NCI-H226 (cell line): ENCODE measurements at regions not wholly inside any gene's neighbourhood (a gene's known extent, or its start where the extent isn't known, plus 50 kb on each side); places are given as distances from the start of the nearest gene placed in this dataset.
"Not testable (repeated sequence)": the region's sequence is repeated elsewhere in the genome, so short reads cannot be mapped to it uniquely, and the experiment has no call there.

Experiments
- DNase-seq: peaks from one replicate; pipeline ENCODE4 v3.0.0-alpha.2; 2015

- no peak for DNase-seq
These were observed 115.2 kb upstream of the PITRM1 start for GRCh38 chr10:3287572-3288445.

- DNase-seq: no peak
These were observed 110.1 kb upstream of the PITRM1 start for GRCh38 chr10:3282674-3283017.

GRCh38 chr10:3281941-3282673 is 109.5 kb upstream of the PITRM1 start:
- DNase-seq: no peak

GRCh38 chr10:3278771-3279170 is 106.2 kb upstream of the PITRM1 start:
- no peak for DNase-seq

GRCh38 chr10:3277566-3277965 is 105.0 kb upstream of the PITRM1 start:
- no peak for DNase-seq

- no peak for DNase-seq
These were observed 101.8 kb upstream of the PITRM1 start for GRCh38 chr10:3274414-3274813.

GRCh38 chr10:3273966-3274365 is 101.4 kb upstream of the PITRM1 start:
- no peak for DNase-seq

GRCh38 chr10:3272300-3272699 is 99.7 kb upstream of the PITRM1 start:
- DNase-seq: no peak

GRCh38 chr10:3271354-3272115 is 99.0 kb upstream of the PITRM1 start:
- DNase-seq: no peak

- DNase-seq: no peak
These were observed 98.2 kb upstream of the PITRM1 start for GRCh38 chr10:3270577-3271316.

GRCh38 chr10:3268025-3268424 is 95.4 kb upstream of the PITRM1 start:
- DNase-seq: no peak

- DNase-seq: no peak
These were observed 92.5 kb upstream of the PITRM1 start for GRCh38 chr10:3265088-3265487.

GRCh38 chr10:3264161-3264761 is 91.7 kb upstream of the PITRM1 start:
- DNase-seq: no peak

GRCh38 chr10:3263747-3264146 is 91.2 kb upstream of the PITRM1 start:
- DNase-seq: no peak

GRCh38 chr10:3263082-3263481 is 90.5 kb upstream of the PITRM1 start:
- DNase-seq: no peak

- DNase-seq: no peak
These were observed 89.3 kb upstream of the PITRM1 start for GRCh38 chr10:3261921-3262320.

GRCh38 chr10:3260066-3260834 is 87.7 kb upstream of the PITRM1 start:
- no peak for DNase-seq

GRCh38 chr10:3259499-3259898 is 86.9 kb upstream of the PITRM1 start:
- DNase-seq: no peak

GRCh38 chr10:3258394-3258793 is 85.8 kb upstream of the PITRM1 start:
- DNase-seq: no peak

- no peak for DNase-seq
These were observed 83.0 kb upstream of the PITRM1 start for GRCh38 chr10:3255616-3256015.

- no peak for DNase-seq
These were observed 82.5 kb upstream of the PITRM1 start for GRCh38 chr10:3255075-3255474.

- DNase-seq: not testable (repeated sequence)
These were observed 81.4 kb upstream of the PITRM1 start for GRCh38 chr10:3253974-3254373.
